Spinal cord (tissue), 9 donors: ENCODE measurements at regions not wholly inside any gene's neighbourhood (a gene's known extent, or its start where the extent isn't known, plus 50 kb on each side); places are given as distances from the start of the nearest gene placed in this dataset.

Experiments used
- DNase-seq, 6 donors: peaks; one replicate each; pipeline versions ENCODE4 v3.0.0 to v3.0.0-alpha.2; 2013 to 2015; ENCODE audit warnings: low spot score in 6 of 6, low read depth in 4 of 6
- H3K27ac ChIP-seq: one replicate; pipeline ENCODE4 v1.5.1; 2013; ENCODE audit warnings: low read depth, low read length, control low read depth
- H3K27me3 ChIP-seq: one replicate; pipeline ENCODE4 v1.6.1; 2013; ENCODE audit warnings: low read length; ENCODE audit not compliant: control insufficient read depth, insufficient read depth
- H3K36me3 ChIP-seq: one replicate; pipeline ENCODE4 v1.6.1; 2013; ENCODE audit warnings: low read length; ENCODE audit not compliant: control insufficient read depth, insufficient read depth
- H3K4me1 ChIP-seq: one replicate; pipeline ENCODE4 v1.6.1; 2013; ENCODE audit warnings: low read length; ENCODE audit not compliant: control insufficient read depth, insufficient read depth
- H3K4me3 ChIP-seq: one replicate; pipeline ENCODE4 v1.5.1; 2013; ENCODE audit warnings: low read depth, low read length, control low read depth
- H3K9me3 ChIP-seq: one replicate; pipeline ENCODE4 v1.6.1; 2013; ENCODE audit warnings: low read length; ENCODE audit not compliant: control insufficient read depth, insufficient read depth
- WGBS: methylation state at CpG from one replicate; pipeline ENCODE4 v1.1.5; 2013; ENCODE audit warnings: missing lambda C conversion rate; ENCODE audit not compliant: insufficient coverage; 5-methylcytosine and 5-hydroxymethylcytosine counted together
- donor health status: healthy.

DNA sequence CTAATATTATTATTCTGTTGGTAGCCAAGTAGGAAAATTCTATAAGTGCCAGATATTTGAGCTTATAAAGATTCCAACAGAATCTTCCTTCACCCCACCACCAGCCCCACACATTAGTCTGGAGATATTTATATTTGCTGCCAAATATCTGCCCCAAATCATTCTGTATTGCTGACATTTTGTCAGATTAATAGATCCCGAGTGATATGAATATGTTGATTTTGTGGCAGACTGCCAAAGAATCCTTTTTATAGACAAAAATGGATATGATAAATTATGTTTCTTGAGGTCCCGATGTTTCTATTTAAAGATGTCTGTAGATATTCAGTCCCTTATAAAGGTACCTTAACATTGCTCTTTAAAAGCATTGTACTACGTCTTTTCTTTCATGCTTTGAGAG, 162.2 kb upstream of the KCNJ16 start:
- no peaks in the 10 kb centered on the region for H3K9me3 ChIP-seq
- no CpG with 5 or more reads among the region's 3 CpGs for WGBS
- H3K27me3 ChIP-seq = no peaks in the 10 kb centered on the region
- H3K27ac ChIP-seq = no peak overlapping the region
- DNase-seq = peak in 1 of 6 donors; percentile 34
- H3K4me1 ChIP-seq = no peaks in the 10 kb centered on the region
- H3K36me3 ChIP-seq = no peaks in the 10 kb centered on the region
- no peak overlapping the region for H3K4me3 ChIP-seq

DNA sequence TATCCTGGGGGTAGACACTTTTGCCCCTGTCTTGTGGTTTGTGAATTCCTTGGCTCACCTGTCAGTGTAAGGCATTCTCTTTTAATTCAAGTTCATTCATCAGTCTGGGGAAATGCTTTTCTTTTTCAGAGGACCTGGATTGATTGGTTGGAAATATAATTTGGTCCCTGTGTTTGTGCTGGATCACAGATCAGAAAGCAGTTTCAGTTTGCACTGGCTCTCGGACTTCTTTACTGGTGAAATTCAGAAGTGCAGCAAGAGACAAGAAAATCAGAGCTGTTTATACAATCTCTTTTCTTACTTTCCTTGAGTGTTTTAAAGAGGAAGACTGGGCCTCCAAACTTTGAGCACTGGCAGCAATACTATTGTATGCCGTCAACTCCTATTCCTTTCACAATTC, 161.8 kb upstream of the KCNJ16 start:
- Histone ChIP-seq H3K36me3 (no peaks in the 10 kb centered on the region), H3K4me3 (no peak overlapping the region)
- no CpG with 5 or more reads among the region's 2 CpGs for WGBS

DNA sequence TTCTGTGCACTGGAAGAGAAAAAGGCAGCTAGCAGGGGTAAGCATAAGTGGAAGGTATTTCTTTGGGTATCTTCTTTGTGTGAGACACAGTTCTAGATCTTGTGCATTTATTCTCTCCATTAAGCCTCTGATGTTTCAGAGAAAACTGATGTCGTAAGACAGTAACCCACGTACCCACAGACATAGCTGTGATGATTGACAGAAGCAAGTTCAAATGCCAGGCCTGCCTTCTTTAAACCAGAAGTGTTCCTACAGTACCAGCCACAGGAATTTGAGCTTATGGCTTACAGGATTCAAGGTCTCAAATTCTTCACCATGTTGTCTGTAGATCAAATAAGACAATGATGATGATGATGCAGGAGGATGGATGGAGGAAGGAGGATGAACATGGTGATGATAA, 161.4 kb upstream of the KCNJ16 start:
- Histone ChIP-seq H3K27me3 (no peaks in the 10 kb centered on the region), H3K36me3 (no peaks in the 10 kb centered on the region), H3K4me3 (no peak overlapping the region), H3K27ac (no peak overlapping the region), H3K9me3 (no peaks in the 10 kb centered on the region), H3K4me1 (no peaks in the 10 kb centered on the region)
- WGBS = 90% methylated on average over 2 of the region's 2 CpGs
- no peak for DNase-seq

More for the DNA sequence above, 161.8 kb upstream of the KCNJ16 start:
- peak in 3 of 6 donors; percentile 7 to 31 (median 8) for DNase-seq
- Histone ChIP-seq H3K9me3 (no peaks in the 10 kb centered on the region), H3K27ac (no peak overlapping the region), H3K4me1 (no peaks in the 10 kb centered on the region), H3K27me3 (no peaks in the 10 kb centered on the region)

DNA sequence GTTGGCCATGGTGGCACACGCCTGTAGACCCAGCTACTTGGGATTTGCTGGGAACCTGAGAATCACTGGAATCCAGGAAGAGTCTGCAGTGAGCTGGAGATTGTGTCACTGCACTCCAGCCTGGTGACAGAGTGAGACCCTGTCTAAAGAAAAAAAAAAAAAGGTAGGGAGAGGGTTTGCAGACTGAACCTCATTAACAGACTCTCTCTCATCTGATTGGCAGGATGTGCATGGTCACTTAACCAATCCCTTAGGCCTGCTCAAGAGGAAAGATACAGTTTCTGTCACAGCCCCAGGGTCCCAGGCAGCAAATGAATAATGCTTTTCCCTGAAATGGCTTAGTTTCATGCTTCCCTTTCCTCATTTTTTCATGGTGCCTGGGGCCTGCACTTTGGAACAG, 160.5 kb upstream of the KCNJ16 start:
- Histone ChIP-seq H3K27me3 (no peaks in the 10 kb centered on the region), H3K4me3 (no peak overlapping the region), H3K4me1 (no peaks in the 10 kb centered on the region), H3K27ac (no peak overlapping the region), H3K9me3 (no peaks in the 10 kb centered on the region), H3K36me3 (no peaks in the 10 kb centered on the region)
- DNase-seq = no peak
- WGBS = 89% methylated on average over 1 of the region's 1 CpG

DNA sequence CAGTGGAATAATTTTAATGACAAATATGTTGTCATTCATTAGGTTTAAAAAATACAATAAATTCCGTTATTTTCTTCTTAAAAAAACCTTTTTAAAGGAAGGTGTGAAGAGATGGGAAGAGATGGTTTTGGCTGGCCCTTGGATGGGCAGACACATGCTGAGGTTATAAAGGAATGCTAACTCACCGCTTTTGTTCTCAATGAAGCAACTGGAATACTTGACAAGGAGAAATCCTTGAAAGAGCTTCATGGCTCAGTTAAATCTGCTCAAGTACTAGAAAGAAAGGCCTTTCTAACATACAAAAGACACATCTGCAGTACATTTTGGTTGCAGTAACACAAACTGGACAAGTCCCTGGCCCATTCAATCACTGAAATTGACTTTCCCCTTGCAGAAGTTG, 158.3 kb upstream of the KCNJ16 start:
- Histone ChIP-seq H3K27ac (no peak overlapping the region), H3K4me1 (no peaks in the 10 kb centered on the region), H3K27me3 (no peaks in the 10 kb centered on the region), H3K4me3 (no peak overlapping the region), H3K9me3 (no peaks in the 10 kb centered on the region), H3K36me3 (no peaks in the 10 kb centered on the region)
- WGBS = 83% methylated on average over 1 of the region's 2 CpGs
- no peak for DNase-seq

DNA sequence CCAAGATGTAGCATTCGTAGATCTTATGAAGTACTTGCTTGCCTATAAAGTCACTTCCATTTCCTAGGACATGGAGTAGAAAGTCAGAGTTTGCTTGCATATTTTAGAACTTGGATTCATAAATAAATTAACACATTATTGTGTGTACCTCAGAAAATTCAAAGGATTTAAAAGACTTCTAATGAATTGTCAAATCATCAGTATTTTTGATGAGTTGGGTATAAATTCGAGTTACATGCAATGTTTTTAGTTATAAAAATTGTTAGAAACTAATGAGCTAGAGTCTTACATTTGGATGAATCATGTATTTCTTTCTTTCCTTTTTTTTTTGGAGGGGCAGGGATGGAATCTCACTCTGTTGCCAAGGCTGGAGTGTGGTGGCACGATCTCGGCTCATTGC, 156.9 kb upstream of the KCNJ16 start:
- Histone ChIP-seq H3K9me3 (no peaks in the 10 kb centered on the region), H3K27ac (no peak overlapping the region), H3K4me3 (no peak overlapping the region), H3K27me3 (no peaks in the 10 kb centered on the region), H3K36me3 (no peaks in the 10 kb centered on the region), H3K4me1 (no peaks in the 10 kb centered on the region)
- DNase-seq = no peak
- WGBS = 100% methylated on average over 2 of the region's 4 CpGs

DNA sequence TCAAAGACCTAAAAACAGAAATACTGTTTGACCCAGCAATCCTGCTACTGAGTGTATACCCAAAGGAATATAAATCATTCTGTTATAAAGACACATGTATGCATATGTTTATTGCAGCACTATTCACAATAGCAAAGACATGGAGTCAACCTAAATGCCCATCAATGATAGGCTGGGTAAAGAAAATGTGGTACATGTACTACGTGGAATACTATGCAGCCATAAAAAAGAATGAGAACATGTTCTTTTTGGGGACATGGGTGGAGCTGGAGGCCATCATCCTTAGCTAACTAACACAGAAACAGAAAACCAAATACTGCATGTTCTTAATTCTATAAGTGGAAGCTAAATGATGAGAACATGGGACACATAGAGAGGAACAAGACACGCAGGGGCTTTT, 155.2 kb upstream of the KCNJ16 start:
- Histone ChIP-seq H3K36me3 (no peaks in the 10 kb centered on the region), H3K4me1 (no peaks in the 10 kb centered on the region), H3K27me3 (no peaks in the 10 kb centered on the region), H3K4me3 (no peak overlapping the region), H3K27ac (no peak overlapping the region), H3K9me3 (no peaks in the 10 kb centered on the region)
- no CpG with 5 or more reads among the region's 2 CpGs for WGBS
- no peak for DNase-seq

DNA sequence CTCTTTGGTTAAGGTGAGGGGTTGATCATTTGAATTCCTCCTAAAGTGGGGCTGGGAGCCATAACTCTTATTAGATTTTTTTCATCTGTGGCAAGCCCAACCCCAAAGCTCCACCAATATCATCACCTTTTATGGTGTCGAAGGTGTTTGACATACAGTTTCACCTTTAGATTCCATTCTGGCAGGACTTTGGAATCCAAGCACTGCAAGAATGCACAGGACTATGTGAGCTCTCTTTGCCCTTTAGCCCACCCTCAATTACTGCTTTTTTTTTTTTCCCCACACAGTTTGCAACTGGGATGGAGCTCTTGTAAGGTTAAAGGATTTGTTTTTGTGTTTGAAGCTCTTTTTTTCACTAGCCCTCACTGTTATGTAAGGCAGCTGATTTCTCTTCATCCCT, 154.0 kb upstream of the KCNJ16 start:
- no peak overlapping the region for H3K27ac ChIP-seq
- no peaks in the 10 kb centered on the region for H3K27me3 ChIP-seq
- H3K9me3 ChIP-seq = no peaks in the 10 kb centered on the region
- H3K4me1 ChIP-seq = no peaks in the 10 kb centered on the region
- no CpG with 5 or more reads among the region's 1 CpG for WGBS
- H3K36me3 ChIP-seq = no peaks in the 10 kb centered on the region
- DNase-seq = no peak
- no peak overlapping the region for H3K4me3 ChIP-seq

DNA sequence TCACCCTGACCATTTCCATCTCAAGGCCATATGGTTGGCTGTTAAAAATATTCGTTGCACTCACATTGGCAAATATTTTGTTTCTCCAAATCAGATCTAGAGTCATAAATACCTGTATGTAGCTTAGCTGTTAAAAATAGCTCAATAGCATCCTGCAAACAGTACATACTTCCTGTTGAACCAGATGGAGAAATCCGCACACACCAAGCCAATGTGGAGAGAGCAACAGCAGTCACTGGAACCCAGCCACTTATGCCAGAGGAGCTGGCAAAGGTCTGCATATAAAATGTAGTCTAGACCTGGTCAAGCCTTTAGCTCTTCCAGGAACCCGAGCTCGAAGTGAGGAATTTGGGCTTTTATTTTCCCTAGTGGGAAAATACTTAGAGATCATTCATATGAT, 146.4 kb upstream of the KCNJ16 start:
- Histone ChIP-seq H3K27me3 (no peaks in the 10 kb centered on the region), H3K9me3 (no peaks in the 10 kb centered on the region), H3K4me3 (no peak overlapping the region), H3K36me3 (no peaks in the 10 kb centered on the region), H3K4me1 (no peaks in the 10 kb centered on the region), H3K27ac (no peak overlapping the region)
- 60% methylated on average over 1 of the region's 4 CpGs for WGBS
- no peak for DNase-seq

DNA sequence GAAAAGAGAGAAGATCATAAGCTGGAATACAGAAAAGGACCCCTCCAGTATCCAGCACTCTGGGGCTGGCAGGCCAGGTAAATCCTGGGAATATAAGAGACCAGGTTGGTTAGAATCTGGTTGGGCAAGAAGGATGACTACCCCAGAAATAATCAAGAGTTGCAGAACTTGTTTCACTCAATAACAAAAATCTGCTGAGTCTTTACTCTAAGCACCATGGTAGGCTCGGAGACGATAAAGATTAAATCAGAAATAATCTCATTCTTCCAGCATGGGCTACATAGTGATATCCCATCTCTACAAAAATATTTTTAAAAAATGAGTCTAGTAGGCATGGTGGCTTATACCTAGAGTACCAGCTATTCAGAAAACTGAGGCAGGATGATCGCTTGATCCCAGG, 138.0 kb upstream of the KCNJ16 start:
- no peaks in the 10 kb centered on the region for H3K27me3 ChIP-seq
- no peaks in the 10 kb centered on the region for H3K4me1 ChIP-seq
- no peak overlapping the region for H3K27ac ChIP-seq
- no peaks in the 10 kb centered on the region for H3K9me3 ChIP-seq
- DNase-seq = no peak
- no CpG with 5 or more reads among the region's 3 CpGs for WGBS
- H3K4me3 ChIP-seq = no peak overlapping the region
- H3K36me3 ChIP-seq = no peaks in the 10 kb centered on the region
